Mesenchymal stem cell (in vitro differentiated cells and primary cell): ENCODE measurements at regions not wholly inside any gene's neighbourhood (a gene's known extent, or its start where the extent isn't known, plus 50 kb on each side); places are given as distances from the start of the nearest gene placed in this dataset.
"Not testable (repeated sequence)": the region's sequence is repeated elsewhere in the genome, so short reads cannot be mapped to it uniquely, and the experiment has no call there.

ENCODE experiments used
- DNase-seq: peaks from one replicate; pipeline ENCODE4 v3.0.0-alpha.2; 2013
- H2AFZ ChIP-seq: one replicate; pipeline ENCODE4 v1.6.1; 2013; ENCODE audit warnings: low read depth, mild to moderate bottlenecking, control low read depth, inconsistent platforms, low read length, moderate library complexity
- H2AK5ac ChIP-seq: 2 replicates; pipeline ENCODE4 v1.6.1; 2013; ENCODE audit warnings: low read length, moderate library complexity, mild to moderate bottlenecking, inconsistent platforms; ENCODE audit not compliant: severe bottlenecking
- H2BK120ac ChIP-seq: one replicate; pipeline ENCODE4 v1.6.1; 2013; ENCODE audit warnings: low read depth, mild to moderate bottlenecking, inconsistent platforms, low read length, moderate library complexity
- H2BK12ac ChIP-seq, 2 experiments: one replicate each; pipeline ENCODE4 v1.6.1; 2013; ENCODE audit warnings: inconsistent platforms in 2 of 2, low read length in 2 of 2, mild to moderate bottlenecking in 2 of 2, moderate library complexity in 2 of 2, control low read depth in 1 of 2
- H2BK15ac ChIP-seq: one replicate; pipeline ENCODE4 v1.6.1; 2013; ENCODE audit warnings: mild to moderate bottlenecking, low read depth, inconsistent platforms; ENCODE audit not compliant: poor library complexity, severe bottlenecking
- H2BK5ac ChIP-seq: 2 replicates; pipeline ENCODE4 v1.6.1; 2013; ENCODE audit warnings: low read depth, mild to moderate bottlenecking, low read length, control low read depth, inconsistent platforms; ENCODE audit not compliant: poor library complexity, severe bottlenecking
- H3K14ac ChIP-seq, 2 experiments: one replicate each; pipeline ENCODE4 v1.6.1; 2013; ENCODE audit warnings: inconsistent platforms in 2 of 2, low read length in 2 of 2, control low read depth in 1 of 2, mild to moderate bottlenecking in 1 of 2, moderate library complexity in 1 of 2
- H3K18ac ChIP-seq, 2 experiments: one replicate each; pipeline ENCODE4 v1.6.1; 2013; ENCODE audit warnings: inconsistent platforms in 2 of 2, low read length in 2 of 2, control low read depth in 1 of 2, low read depth in 1 of 2, mild to moderate bottlenecking in 1 of 2
- H3K23ac ChIP-seq, 2 experiments: one replicate each; pipeline ENCODE4 v1.6.1; 2013; ENCODE audit warnings: inconsistent platforms in 2 of 2, low read length in 2 of 2, mild to moderate bottlenecking in 2 of 2, moderate library complexity in 2 of 2, control low read depth in 1 of 2
- H3K27ac ChIP-seq: 2 replicates; pipeline ENCODE4 v1.5.1; 2013; ENCODE audit warnings: mild to moderate bottlenecking, moderate library complexity, low read length, control low read depth, inconsistent platforms; ENCODE audit not compliant: poor library complexity, severe bottlenecking
- H3K27me3 ChIP-seq, 2 experiments: 2 replicates each; pipeline versions ENCODE4 v1.6.1 to v1.7.0; 2013; ENCODE audit warnings: low read length in 2 of 2, mild to moderate bottlenecking in 2 of 2, moderate library complexity in 2 of 2, control low read depth in 1 of 2, inconsistent platforms in 1 of 2; ENCODE audit not compliant: control insufficient read depth in 1 of 2, insufficient read depth in 1 of 2
- H3K36me3 ChIP-seq, 2 experiments: 2 replicates each; pipeline versions ENCODE4 v1.6.1 to v1.7.0; 2013; ENCODE audit warnings: low read length in 2 of 2, control low read depth in 1 of 2, inconsistent platforms in 1 of 2, low read depth in 1 of 2, mild to moderate bottlenecking in 1 of 2; ENCODE audit not compliant: insufficient read depth in 2 of 2, control insufficient read depth in 1 of 2
- H3K4ac ChIP-seq, 2 experiments: one replicate each; pipeline ENCODE4 v1.6.1; 2013; ENCODE audit warnings: inconsistent platforms in 2 of 2, low read length in 2 of 2, mild to moderate bottlenecking in 2 of 2, moderate library complexity in 2 of 2, control low read depth in 1 of 2, low read depth in 1 of 2
- H3K4me1 ChIP-seq: 2 replicates; pipeline ENCODE4 v1.6.1; 2013; ENCODE audit warnings: low read depth, low read length, control low read depth; ENCODE audit not compliant: control insufficient read depth, insufficient read depth
- H3K4me2 ChIP-seq: 2 replicates; pipeline ENCODE4 v1.6.1; 2013; ENCODE audit warnings: low read length, mild to moderate bottlenecking, inconsistent platforms; ENCODE audit not compliant: poor library complexity, severe bottlenecking
- H3K4me3 ChIP-seq, 2 experiments: 2 replicates each; pipeline versions ENCODE4 v1.5.1 to v1.7.0; 2013; ENCODE audit warnings: low read length in 2 of 2, mild to moderate bottlenecking in 2 of 2, control low read depth in 1 of 2, low read depth in 1 of 2; ENCODE audit not compliant: insufficient read depth in 1 of 2
- H3K79me1 ChIP-seq: replicated peaks from 2 replicates; pipeline ENCODE4 v1.6.1; 2013; ENCODE audit warnings: mild to moderate bottlenecking, control low read depth, low read length, inconsistent platforms; ENCODE audit not compliant: poor library complexity, severe bottlenecking
- H3K9ac ChIP-seq: 2 replicates; pipeline ENCODE4 v1.7.0; 2013; ENCODE audit warnings: mild to moderate bottlenecking, low read length, moderate library complexity
- H3K9me3 ChIP-seq: 2 replicates; pipeline ENCODE4 v1.7.0; 2013; ENCODE audit warnings: mild to moderate bottlenecking, low read length; ENCODE audit not compliant: control insufficient read depth
- H4K8ac ChIP-seq: one replicate; pipeline ENCODE4 v1.6.1; 2013; ENCODE audit warnings: inconsistent platforms, mild to moderate bottlenecking, low read length, moderate library complexity
- H4K91ac ChIP-seq: one replicate; pipeline ENCODE4 v1.6.1; 2013; ENCODE audit warnings: mild to moderate bottlenecking, low read length, inconsistent platforms
- WGBS: methylation state at CpG from one replicate; pipeline ENCODE4 v1.1.7; 2013; ENCODE audit warnings: mixed read lengths; 5-methylcytosine and 5-hydroxymethylcytosine counted together

- Histone ChIP-seq H3K27ac (no peak overlapping the region), H3K4ac (no peak overlapping the region), H3K36me3 (no peaks in the 10 kb centered on the region), H2BK12ac (no peak overlapping the region), H3K4me1 (no peaks in the 10 kb centered on the region), H3K14ac (no peak overlapping the region), H3K18ac (no peak overlapping the region), H3K4me2 (no peak overlapping the region), H3K79me1 (no peaks in the 10 kb centered on the region), H4K91ac (no peak overlapping the region), H3K9ac (no peak overlapping the region), H2AFZ (no peak overlapping the region), H2BK120ac (no peak overlapping the region), H2BK5ac (no peak overlapping the region), H2BK15ac (no peak overlapping the region), H3K4me3 (no peak overlapping the region), H3K27me3 (peaks cover 0 to 21% of the 10 kb centered on the region in 2 experiments), H3K9me3 (no peaks in the 10 kb centered on the region), H2AK5ac (no peak overlapping the region), H3K23ac (no peak overlapping the region), H4K8ac (no peak overlapping the region)
- 100% methylated on average over 1 of the region's 4 CpGs for WGBS
- DNase-seq, result no peak
Observed at GRCh38 chr10:3255616-3256015, 83.0 kb upstream of the PITRM1 start.

GRCh38 chr10:3255075-3255474, 82.5 kb upstream of the PITRM1 start:
- Histone ChIP-seq H4K91ac (no peak overlapping the region), H3K4ac (no peak overlapping the region)
- 90% methylated on average over 5 of the region's 5 CpGs for WGBS

GRCh38 chr10:3253974-3254373, 81.4 kb upstream of the PITRM1 start:
- not testable (repeated sequence) for H4K91ac ChIP-seq, DNase-seq, H3K79me1 ChIP-seq, H2BK12ac ChIP-seq, H3K4me3 ChIP-seq, H2BK120ac ChIP-seq, H3K4me2 ChIP-seq, H3K27ac ChIP-seq, H2BK15ac ChIP-seq, H2BK5ac ChIP-seq, H3K9me3 ChIP-seq, H3K18ac ChIP-seq, H4K8ac ChIP-seq, H3K4ac ChIP-seq, H3K4me1 ChIP-seq, H3K9ac ChIP-seq, H3K23ac ChIP-seq, H2AK5ac ChIP-seq, H2AFZ ChIP-seq, H3K36me3 ChIP-seq, H3K14ac ChIP-seq
- WGBS, result 88% methylated on average over 3 of the region's 3 CpGs
- peaks cover 0 to 12% of the 10 kb centered on the region in 2 experiments for H3K27me3 ChIP-seq

More at GRCh38 chr10:3255075-3255474, 82.5 kb upstream of the PITRM1 start:
- H3K9ac ChIP-seq, result no peak overlapping the region
- H2AK5ac ChIP-seq, result no peak overlapping the region
- no peak overlapping the region for H2AFZ ChIP-seq
- H3K79me1 ChIP-seq, result no peaks in the 10 kb centered on the region
- no peak overlapping the region for H4K8ac ChIP-seq
- no peak overlapping the region for H2BK15ac ChIP-seq
- H3K27ac ChIP-seq, result no peak overlapping the region
- H2BK5ac ChIP-seq, result no peak overlapping the region
- H3K23ac ChIP-seq, result no peak overlapping the region
- H3K36me3 ChIP-seq, result no peaks in the 10 kb centered on the region
- H3K27me3 ChIP-seq, result peaks cover 0 to 16% of the 10 kb centered on the region in 2 experiments
- no peak overlapping the region for H2BK12ac ChIP-seq
- H2BK120ac ChIP-seq, result no peak overlapping the region
- no peaks in the 10 kb centered on the region for H3K9me3 ChIP-seq
- no peak overlapping the region for H3K18ac ChIP-seq
- no peak overlapping the region for H3K4me2 ChIP-seq
- no peak overlapping the region for H3K4me3 ChIP-seq
- H3K4me1 ChIP-seq, result no peaks in the 10 kb centered on the region
- H3K14ac ChIP-seq, result no peak overlapping the region
- DNase-seq, result no peak

GRCh38 chr10:3251172-3251571, 78.6 kb upstream of the PITRM1 start:
- Histone ChIP-seq H3K14ac (no peak overlapping the region), H3K79me1 (no peaks in the 10 kb centered on the region), H2BK15ac (no peak overlapping the region), H3K4me2 (no peak overlapping the region), H3K4ac (no peak overlapping the region), H3K9ac (no peak overlapping the region), H2AK5ac (no peak overlapping the region), H3K23ac (no peak overlapping the region), H4K91ac (no peak overlapping the region), H3K27me3 (peaks cover 0 to 12% of the 10 kb centered on the region in 2 experiments), H3K9me3 (no peaks in the 10 kb centered on the region), H4K8ac (no peak overlapping the region), H3K4me3 (no peak overlapping the region), H3K4me1 (no peaks in the 10 kb centered on the region), H3K36me3 (no peaks in the 10 kb centered on the region), H2BK12ac (no peak overlapping the region), H3K18ac (no peak overlapping the region), H2AFZ (no peak overlapping the region), H2BK5ac (no peak overlapping the region), H3K27ac (no peak overlapping the region), H2BK120ac (no peak overlapping the region)
- 97% methylated on average over 8 of the region's 10 CpGs for WGBS
- no peak for DNase-seq
